ENCODE measurements at regions not wholly inside any gene's neighbourhood (a gene's known extent, or its start where the extent isn't known, plus 50 kb on each side); places are given as distances from the start of the nearest gene placed in this dataset.

DNA sequence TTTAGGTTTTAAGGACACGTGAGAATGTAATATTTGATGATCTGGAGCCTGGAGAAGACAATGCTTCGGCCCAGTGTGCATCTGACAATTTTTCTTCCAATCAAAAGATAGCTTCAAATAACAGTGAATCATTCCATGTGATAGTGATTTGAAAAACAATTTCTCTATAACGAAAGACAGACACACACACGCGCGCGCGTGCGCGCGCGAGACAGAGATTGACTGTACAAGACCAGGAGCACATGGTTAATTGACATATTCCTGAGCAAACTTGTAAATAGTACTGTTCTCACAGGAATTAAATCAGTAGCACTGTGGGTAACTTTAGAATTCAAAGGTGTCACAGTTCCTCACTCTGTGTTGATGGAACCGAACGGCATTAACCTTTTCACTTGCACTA is 287.5 kb upstream of the LMO3 start:
- Histone ChIP-seq H3K9ac (ENCODE audit: low read length) (no peak overlapping the region), H3K9me3 (ENCODE audit: low read length) (no peaks in the 10 kb centered on the region), H3K27me3 (ENCODE audit: control insufficient read depth in 1 of 2, insufficient read depth in 2 of 2, low read length in 2 of 2) (no peaks in the 10 kb centered on the region), H3K36me3 (ENCODE audit: insufficient read depth, low read length) (no peaks in the 10 kb centered on the region), H3K27ac (ENCODE audit: low read depth, low read length) (no peak overlapping the region), H3K4me1 (ENCODE audit: insufficient read depth, low read length) (no peaks in the 10 kb centered on the region), H3K4me3 (ENCODE audit: low read depth in 1 of 2, low read length in 2 of 2) (no peak overlapping the region)

DNA sequence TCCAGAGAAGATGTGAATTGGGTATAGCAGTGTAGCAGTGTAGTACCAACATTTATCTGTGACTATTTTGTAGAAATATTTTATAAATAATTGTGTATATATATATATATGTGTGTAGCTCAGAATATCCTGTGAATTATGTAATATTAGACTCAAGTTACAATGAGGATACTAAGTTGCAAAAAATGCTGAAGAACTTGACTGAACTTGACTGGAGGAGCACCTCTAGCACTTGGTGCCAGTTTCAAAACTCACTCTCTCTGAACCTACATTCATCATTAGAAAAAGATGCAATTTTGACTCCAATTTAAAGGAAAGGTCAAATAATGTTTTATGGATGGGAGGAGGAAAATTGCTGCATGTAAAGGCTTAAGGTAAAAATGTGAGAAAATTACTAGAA is 285.7 kb upstream of the LMO3 start:
- no peaks in the 10 kb centered on the region for H3K9me3 ChIP-seq (ENCODE audit: low read length)
- H3K36me3 ChIP-seq (ENCODE audit: insufficient read depth, low read length), result no peaks in the 10 kb centered on the region
- no peaks in the 10 kb centered on the region for H3K27me3 ChIP-seq (ENCODE audit: control insufficient read depth in 1 of 2, insufficient read depth in 2 of 2, low read length in 2 of 2)
- H3K9ac ChIP-seq (ENCODE audit: low read length), result no peak overlapping the region
- no peak overlapping the region for H3K4me3 ChIP-seq (ENCODE audit: low read depth in 1 of 2, low read length in 2 of 2)
- no peaks in the 10 kb centered on the region for H3K4me1 ChIP-seq (ENCODE audit: insufficient read depth, low read length)
- no peak overlapping the region for H3K27ac ChIP-seq (ENCODE audit: low read depth, low read length)

DNA sequence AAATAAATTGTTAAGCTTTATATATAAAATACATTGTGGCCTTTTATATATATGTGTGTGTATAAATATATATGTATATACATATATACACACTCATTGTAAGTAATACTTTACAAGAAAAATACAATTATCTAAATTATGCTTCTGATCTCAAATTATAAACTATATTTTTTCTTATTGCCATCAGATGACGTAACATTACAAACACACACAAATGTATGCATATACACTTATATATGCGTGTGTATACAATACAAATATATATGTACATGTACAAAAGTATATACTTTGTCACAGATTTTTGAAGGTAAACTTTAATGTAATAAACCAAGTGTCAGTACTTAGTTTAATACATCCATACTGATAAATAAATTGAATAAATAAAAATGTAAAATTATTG is 278.9 kb upstream of the LMO3 start:
- no peak overlapping the region for H3K4me3 ChIP-seq (ENCODE audit: low read depth in 1 of 2, low read length in 2 of 2)
- no peak overlapping the region for H3K9ac ChIP-seq (ENCODE audit: low read length)
- H3K4me1 ChIP-seq (ENCODE audit: insufficient read depth, low read length), result no peaks in the 10 kb centered on the region
- H3K27ac ChIP-seq (ENCODE audit: low read depth, low read length), result no peak overlapping the region
- H3K36me3 ChIP-seq (ENCODE audit: insufficient read depth, low read length), result no peaks in the 10 kb centered on the region
- H3K9me3 ChIP-seq (ENCODE audit: low read length), result no peaks in the 10 kb centered on the region
- H3K27me3 ChIP-seq (ENCODE audit: control insufficient read depth in 1 of 2, insufficient read depth in 2 of 2, low read length in 2 of 2), result no peaks in the 10 kb centered on the region

- no peak overlapping the region for H3K9ac ChIP-seq (ENCODE audit: low read length)
- no peaks in the 10 kb centered on the region for H3K27me3 ChIP-seq (ENCODE audit: control insufficient read depth in 1 of 2, insufficient read depth in 2 of 2, low read length in 2 of 2)
- H3K9me3 ChIP-seq (ENCODE audit: low read length), result no peaks in the 10 kb centered on the region
- no peaks in the 10 kb centered on the region for H3K36me3 ChIP-seq (ENCODE audit: insufficient read depth, low read length)
- no peak overlapping the region for H3K4me3 ChIP-seq (ENCODE audit: low read depth in 1 of 2, low read length in 2 of 2)
- no peaks in the 10 kb centered on the region for H3K4me1 ChIP-seq (ENCODE audit: insufficient read depth, low read length)
- H3K27ac ChIP-seq (ENCODE audit: low read depth, low read length), result no peak overlapping the region
Measured at GRCh38 chr12:16884056-16884455, 278.1 kb upstream of the LMO3 start.

DNA sequence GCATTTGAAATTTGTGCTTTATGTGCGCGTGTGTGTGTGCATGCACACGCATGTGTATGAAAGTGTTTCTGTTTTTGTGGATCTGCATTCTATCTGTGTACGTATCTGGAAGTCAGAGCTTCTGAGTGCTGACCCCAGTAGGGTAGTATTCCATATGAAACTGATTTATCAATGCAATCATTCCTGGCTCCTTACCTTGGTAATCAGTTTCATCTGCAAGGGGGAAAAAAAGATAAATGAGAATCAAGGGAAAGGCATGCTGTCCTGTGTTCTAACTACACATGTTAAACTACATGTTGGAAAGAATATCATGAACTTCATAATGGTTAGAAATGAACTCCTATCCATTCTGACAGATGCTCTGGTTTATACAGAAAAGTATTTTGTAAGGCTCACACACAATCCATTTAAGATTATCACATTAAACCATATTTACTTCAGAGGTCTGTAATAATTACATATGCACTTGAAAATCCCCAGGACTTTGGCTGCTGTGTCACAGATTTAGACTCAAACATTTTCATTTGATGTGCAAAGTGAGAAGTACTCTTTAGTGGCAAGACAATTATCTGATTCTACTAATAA is 276.1 kb upstream of the LMO3 start:
- H3K9me3 ChIP-seq (ENCODE audit: low read length), result no peaks in the 10 kb centered on the region
- no peaks in the 10 kb centered on the region for H3K4me1 ChIP-seq (ENCODE audit: insufficient read depth, low read length)
- H3K36me3 ChIP-seq (ENCODE audit: insufficient read depth, low read length), result no peaks in the 10 kb centered on the region
- H3K4me3 ChIP-seq (ENCODE audit: low read depth in 1 of 2, low read length in 2 of 2), result no peak overlapping the region
- H3K27ac ChIP-seq (ENCODE audit: low read depth, low read length), result no peak overlapping the region
- no peak overlapping the region for H3K9ac ChIP-seq (ENCODE audit: low read length)
- no peaks in the 10 kb centered on the region for H3K27me3 ChIP-seq (ENCODE audit: control insufficient read depth in 1 of 2, insufficient read depth in 2 of 2, low read length in 2 of 2)

DNA sequence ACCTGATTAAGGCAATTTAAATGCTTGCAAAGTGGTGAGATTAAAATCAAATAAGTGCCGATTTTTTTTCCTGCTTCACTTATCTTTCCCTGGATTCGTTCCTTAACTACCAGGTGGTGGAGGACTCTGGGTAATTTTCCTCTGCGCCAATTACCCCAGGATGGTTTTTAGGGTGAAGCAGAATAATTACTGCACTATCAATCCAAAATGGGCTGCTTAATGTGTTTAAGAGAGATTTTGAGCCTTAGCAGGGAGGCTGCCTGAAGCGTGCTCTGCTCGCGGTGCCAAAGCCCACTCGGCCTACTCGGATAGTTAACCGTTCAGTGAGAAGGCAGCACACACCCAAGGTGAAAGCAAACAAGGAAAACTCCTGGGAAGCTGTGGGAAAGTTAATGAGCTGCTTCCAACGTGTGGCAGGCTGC is 274.9 kb upstream of the LMO3 start:
- no peak overlapping the region for H3K9ac ChIP-seq (ENCODE audit: low read length)
- H3K27ac ChIP-seq (ENCODE audit: low read depth, low read length), result no peak overlapping the region
- H3K36me3 ChIP-seq (ENCODE audit: insufficient read depth, low read length), result no peaks in the 10 kb centered on the region
- H3K9me3 ChIP-seq (ENCODE audit: low read length), result no peaks in the 10 kb centered on the region
- H3K4me1 ChIP-seq (ENCODE audit: insufficient read depth, low read length), result no peaks in the 10 kb centered on the region
- no peaks in the 10 kb centered on the region for H3K27me3 ChIP-seq (ENCODE audit: control insufficient read depth in 1 of 2, insufficient read depth in 2 of 2, low read length in 2 of 2)
- H3K4me3 ChIP-seq (ENCODE audit: low read depth in 1 of 2, low read length in 2 of 2), result no peak overlapping the region

DNA sequence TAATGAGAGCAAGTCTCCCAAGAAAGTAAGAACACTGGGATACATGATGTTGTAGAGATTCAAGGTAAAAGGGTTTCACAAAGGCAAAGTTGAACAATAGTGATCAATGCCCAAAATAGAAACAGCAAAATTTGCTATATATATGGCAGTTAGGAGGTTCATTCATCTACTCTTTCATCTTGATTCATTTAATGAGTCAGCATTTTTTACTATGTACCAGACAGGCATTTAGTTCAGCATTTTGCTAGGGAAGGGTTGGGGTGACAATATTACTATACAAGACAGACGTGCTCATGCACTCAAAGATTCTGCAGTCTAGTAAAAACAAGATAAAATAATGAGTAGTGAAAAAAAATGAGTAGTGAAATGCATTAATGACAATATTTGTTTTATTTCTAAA is 264.9 kb upstream of the LMO3 start:
- no peak overlapping the region for H3K4me3 ChIP-seq (ENCODE audit: low read depth in 1 of 2, low read length in 2 of 2)
- H3K27me3 ChIP-seq (ENCODE audit: control insufficient read depth in 1 of 2, insufficient read depth in 2 of 2, low read length in 2 of 2), result no peaks in the 10 kb centered on the region
- no peak overlapping the region for H3K9ac ChIP-seq (ENCODE audit: low read length)
- no peaks in the 10 kb centered on the region for H3K9me3 ChIP-seq (ENCODE audit: low read length)
- H3K36me3 ChIP-seq (ENCODE audit: insufficient read depth, low read length), result no peaks in the 10 kb centered on the region
- H3K27ac ChIP-seq (ENCODE audit: low read depth, low read length), result no peak overlapping the region
- no peaks in the 10 kb centered on the region for H3K4me1 ChIP-seq (ENCODE audit: insufficient read depth, low read length)

GRCh38 chr12:16863742-16864141 is 257.8 kb upstream of the LMO3 start:
- H3K9me3 ChIP-seq (ENCODE audit: low read length), result no peaks in the 10 kb centered on the region
- no peak overlapping the region for H3K9ac ChIP-seq (ENCODE audit: low read length)
- H3K4me3 ChIP-seq (ENCODE audit: low read depth in 1 of 2, low read length in 2 of 2), result no peak overlapping the region
- H3K4me1 ChIP-seq (ENCODE audit: insufficient read depth, low read length), result no peaks in the 10 kb centered on the region
- H3K27me3 ChIP-seq (ENCODE audit: control insufficient read depth in 1 of 2, insufficient read depth in 2 of 2, low read length in 2 of 2), result no peaks in the 10 kb centered on the region
- no peak overlapping the region for H3K27ac ChIP-seq (ENCODE audit: low read depth, low read length)
- H3K36me3 ChIP-seq (ENCODE audit: insufficient read depth, low read length), result no peaks in the 10 kb centered on the region

DNA sequence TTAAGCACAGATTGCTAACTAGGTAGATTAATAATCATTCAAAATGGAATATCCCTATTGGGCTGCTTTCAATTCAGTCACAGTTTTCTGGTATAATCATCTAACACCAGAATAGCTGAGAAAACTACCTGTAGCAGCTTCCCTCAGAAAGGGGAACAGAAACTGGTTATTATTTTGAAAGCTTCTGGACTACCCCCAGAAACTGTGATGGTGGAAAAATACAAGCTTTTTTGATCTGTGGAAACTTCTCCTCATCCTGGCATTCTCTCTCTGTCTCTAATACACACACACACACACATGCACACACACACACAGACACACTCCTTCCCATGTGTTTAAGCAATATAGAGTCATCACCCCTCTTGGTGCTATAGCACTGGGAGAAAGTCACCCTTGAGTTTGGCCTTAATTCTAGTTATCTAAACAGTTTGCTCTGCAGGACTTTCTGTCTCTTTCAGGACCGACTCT is 251.5 kb upstream of the LMO3 start:
- Histone ChIP-seq H3K4me1 (ENCODE audit: insufficient read depth, low read length) (peaks cover 5% of the 10 kb centered on the region), H3K36me3 (ENCODE audit: insufficient read depth, low read length) (no peaks in the 10 kb centered on the region), H3K9me3 (ENCODE audit: low read length) (no peaks in the 10 kb centered on the region), H3K9ac (ENCODE audit: low read length) (no peak overlapping the region), H3K27ac (ENCODE audit: low read depth, low read length) (no peak overlapping the region), H3K4me3 (ENCODE audit: low read depth in 1 of 2, low read length in 2 of 2) (no peak overlapping the region), H3K27me3 (ENCODE audit: control insufficient read depth in 1 of 2, insufficient read depth in 2 of 2, low read length in 2 of 2) (no peaks in the 10 kb centered on the region)

DNA sequence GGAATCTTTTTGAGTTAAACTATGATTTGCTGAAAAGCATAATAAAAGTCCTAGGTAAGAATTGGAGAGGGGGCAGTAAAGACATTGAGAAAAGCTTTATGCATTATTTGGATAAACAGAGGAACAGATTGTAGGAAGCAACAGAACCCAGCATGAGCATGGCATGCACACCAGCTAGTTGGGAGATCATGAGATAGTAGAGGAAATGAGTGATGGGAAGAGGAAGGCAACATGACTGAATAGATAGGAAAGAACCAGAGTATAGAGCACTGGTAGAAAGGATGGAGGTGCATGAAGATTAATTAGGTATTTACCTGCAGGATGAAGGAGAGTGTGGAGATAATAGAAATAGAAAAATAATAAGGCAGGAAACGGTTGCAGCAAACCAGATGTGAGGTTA is 248.5 kb upstream of the LMO3 start:
- H3K9ac ChIP-seq (ENCODE audit: low read length), result no peak overlapping the region
- H3K27ac ChIP-seq (ENCODE audit: low read depth, low read length), result no peak overlapping the region
- peaks cover 5% of the 10 kb centered on the region for H3K4me1 ChIP-seq (ENCODE audit: insufficient read depth, low read length)
- H3K36me3 ChIP-seq (ENCODE audit: insufficient read depth, low read length), result no peaks in the 10 kb centered on the region
- no peaks in the 10 kb centered on the region for H3K9me3 ChIP-seq (ENCODE audit: low read length)
- H3K27me3 ChIP-seq (ENCODE audit: control insufficient read depth in 1 of 2, insufficient read depth in 2 of 2, low read length in 2 of 2), result no peaks in the 10 kb centered on the region
- H3K4me3 ChIP-seq (ENCODE audit: low read depth in 1 of 2, low read length in 2 of 2), result no peak overlapping the region

DNA sequence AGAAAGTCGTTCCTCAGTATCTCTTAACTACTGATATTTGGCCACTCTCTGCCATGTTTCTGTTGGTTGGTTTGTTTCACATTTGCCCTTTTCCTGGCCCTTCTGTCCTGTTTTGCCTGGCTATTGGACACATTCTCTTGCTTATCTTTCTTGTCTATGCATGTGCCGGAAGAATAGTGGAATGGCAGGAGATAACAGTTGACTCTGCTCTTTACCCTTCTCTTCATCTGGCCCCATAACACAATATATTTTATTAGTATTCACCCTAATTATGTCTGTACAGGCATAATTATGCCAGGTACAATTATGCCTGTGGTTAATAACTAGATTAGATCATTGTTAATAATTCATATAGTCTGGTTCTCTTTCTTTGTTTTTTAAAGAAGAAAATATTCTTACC is 243.5 kb upstream of the LMO3 start:
- Histone ChIP-seq H3K27me3 (ENCODE audit: control insufficient read depth in 1 of 2, insufficient read depth in 2 of 2, low read length in 2 of 2) (no peaks in the 10 kb centered on the region), H3K27ac (ENCODE audit: low read depth, low read length) (no peak overlapping the region), H3K36me3 (ENCODE audit: insufficient read depth, low read length) (no peaks in the 10 kb centered on the region), H3K9ac (ENCODE audit: low read length) (no peak overlapping the region), H3K9me3 (ENCODE audit: low read length) (no peaks in the 10 kb centered on the region), H3K4me3 (ENCODE audit: low read depth in 1 of 2, low read length in 2 of 2) (no peak overlapping the region), H3K4me1 (ENCODE audit: insufficient read depth, low read length) (no peaks in the 10 kb centered on the region)

DNA sequence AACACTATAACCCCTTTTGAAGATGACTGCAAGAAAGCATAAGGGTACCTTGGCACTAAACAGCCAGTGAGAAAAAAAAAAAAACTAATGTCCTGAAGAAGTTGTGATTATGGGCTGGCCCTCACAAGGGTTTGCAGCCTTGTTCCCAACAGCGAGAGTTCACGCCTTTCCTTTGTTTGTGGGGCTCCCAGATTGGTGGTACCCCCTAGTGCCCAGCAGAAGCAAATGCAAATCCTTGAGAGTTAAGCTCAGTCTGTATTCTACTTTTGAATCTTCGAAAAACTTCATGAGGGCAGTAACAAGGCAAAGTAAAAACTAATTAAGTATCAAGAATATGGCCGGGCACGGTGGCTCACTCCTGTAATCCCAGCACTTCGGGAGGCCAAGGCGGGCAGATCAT is 238.9 kb upstream of the LMO3 start:
- no peak overlapping the region for H3K9ac ChIP-seq (ENCODE audit: low read length)
- no peaks in the 10 kb centered on the region for H3K36me3 ChIP-seq (ENCODE audit: insufficient read depth, low read length)
- H3K9me3 ChIP-seq (ENCODE audit: low read length), result no peaks in the 10 kb centered on the region
- H3K4me3 ChIP-seq (ENCODE audit: low read depth in 1 of 2, low read length in 2 of 2), result no peak overlapping the region
- no peaks in the 10 kb centered on the region for H3K27me3 ChIP-seq (ENCODE audit: control insufficient read depth in 1 of 2, insufficient read depth in 2 of 2, low read length in 2 of 2)
- no peak overlapping the region for H3K27ac ChIP-seq (ENCODE audit: low read depth, low read length)
- no peaks in the 10 kb centered on the region for H3K4me1 ChIP-seq (ENCODE audit: insufficient read depth, low read length)

Measured in muscle layer of colon (tissue), 2 donors.